ENCODE measurements at regions not wholly inside any gene's neighbourhood (a gene's known extent, or its start where the extent isn't known, plus 50 kb on each side); places are given as distances from the start of the nearest gene placed in this dataset.
"Not testable (repeated sequence)": the region's sequence is repeated elsewhere in the genome, so short reads cannot be mapped to it uniquely, and the experiment has no call there.

- Histone ChIP-seq H3K9me3 (no peaks in the 10 kb centered on the region), H3K27me3 (no peaks in the 10 kb centered on the region), H3K27ac (no peak overlapping the region), H3K36me3 (no peaks in the 10 kb centered on the region), H3K4me1 (no peaks in the 10 kb centered on the region), H3K4me3 (no peak overlapping the region)
- DNase-seq (ENCODE audit: low spot score): no peak
- no peak for TF ChIP-seq CTCF (IDR thresholded peaks at IDR 0.05)
Observed at GRCh38 chr10:6925146-6925545, 345.1 kb upstream of the PRKCQ start.

- H3K9me3 ChIP-seq: no peaks in the 10 kb centered on the region
- H3K36me3 ChIP-seq: no peaks in the 10 kb centered on the region
- H3K4me1 ChIP-seq: no peaks in the 10 kb centered on the region
- H3K27ac ChIP-seq: no peak overlapping the region
- DNase-seq (ENCODE audit: low spot score): no peak
- H3K27me3 ChIP-seq: no peaks in the 10 kb centered on the region
- H3K4me3 ChIP-seq: no peak overlapping the region
- TF ChIP-seq CTCF (IDR thresholded peaks at IDR 0.05): no peak
Observed at GRCh38 chr10:6924166-6924565, 344.1 kb upstream of the PRKCQ start.

GRCh38 chr10:6921026-6921425 lies 340.9 kb upstream of the PRKCQ start:
- not testable (repeated sequence) for H3K9me3 ChIP-seq; H3K27ac ChIP-seq; H3K36me3 ChIP-seq; H3K27me3 ChIP-seq; H3K4me1 ChIP-seq; H3K4me3 ChIP-seq; DNase-seq (ENCODE audit: low spot score)

GRCh38 chr10:6920072-6921019 lies 340.3 kb upstream of the PRKCQ start:
- H3K9me3 ChIP-seq: no peaks in the 10 kb centered on the region
- no peak overlapping the region for H3K27ac ChIP-seq
- H3K4me1 ChIP-seq: no peaks in the 10 kb centered on the region
- TF ChIP-seq CTCF (IDR thresholded peaks at IDR 0.05): peak; percentile 24 to 74
- H3K36me3 ChIP-seq: no peaks in the 10 kb centered on the region
- no peak overlapping the region for H3K4me3 ChIP-seq
- DNase-seq (ENCODE audit: low spot score): no peak
- H3K27me3 ChIP-seq: no peaks in the 10 kb centered on the region

GRCh38 chr10:6919077-6919476 lies 339.0 kb upstream of the PRKCQ start:
- Histone ChIP-seq H3K27ac (no peak overlapping the region), H3K36me3 (no peaks in the 10 kb centered on the region), H3K27me3 (no peaks in the 10 kb centered on the region), H3K4me3 (no peak overlapping the region), H3K4me1 (no peaks in the 10 kb centered on the region), H3K9me3 (no peaks in the 10 kb centered on the region)
- TF ChIP-seq CTCF (IDR thresholded peaks at IDR 0.05): no peak
- no peak for DNase-seq (ENCODE audit: low spot score)

- Histone ChIP-seq H3K4me3 (no peak overlapping the region), H3K36me3 (no peaks in the 10 kb centered on the region), H3K9me3 (no peaks in the 10 kb centered on the region), H3K27ac (no peak overlapping the region), H3K27me3 (no peaks in the 10 kb centered on the region), H3K4me1 (no peaks in the 10 kb centered on the region)
- no peak for DNase-seq (ENCODE audit: low spot score)
- TF ChIP-seq CTCF (IDR thresholded peaks at IDR 0.05): peak in 1 of 2 donors; percentile 47
Observed at GRCh38 chr10:6918305-6918704, 338.2 kb upstream of the PRKCQ start.

Measured in right atrium auricular region (tissue), 2 donors.